ENCODE measurements at regions not wholly inside any gene's neighbourhood (a gene's known extent, or its start where the extent isn't known, plus 50 kb on each side); places are given as distances from the start of the nearest gene placed in this dataset.

DNA sequence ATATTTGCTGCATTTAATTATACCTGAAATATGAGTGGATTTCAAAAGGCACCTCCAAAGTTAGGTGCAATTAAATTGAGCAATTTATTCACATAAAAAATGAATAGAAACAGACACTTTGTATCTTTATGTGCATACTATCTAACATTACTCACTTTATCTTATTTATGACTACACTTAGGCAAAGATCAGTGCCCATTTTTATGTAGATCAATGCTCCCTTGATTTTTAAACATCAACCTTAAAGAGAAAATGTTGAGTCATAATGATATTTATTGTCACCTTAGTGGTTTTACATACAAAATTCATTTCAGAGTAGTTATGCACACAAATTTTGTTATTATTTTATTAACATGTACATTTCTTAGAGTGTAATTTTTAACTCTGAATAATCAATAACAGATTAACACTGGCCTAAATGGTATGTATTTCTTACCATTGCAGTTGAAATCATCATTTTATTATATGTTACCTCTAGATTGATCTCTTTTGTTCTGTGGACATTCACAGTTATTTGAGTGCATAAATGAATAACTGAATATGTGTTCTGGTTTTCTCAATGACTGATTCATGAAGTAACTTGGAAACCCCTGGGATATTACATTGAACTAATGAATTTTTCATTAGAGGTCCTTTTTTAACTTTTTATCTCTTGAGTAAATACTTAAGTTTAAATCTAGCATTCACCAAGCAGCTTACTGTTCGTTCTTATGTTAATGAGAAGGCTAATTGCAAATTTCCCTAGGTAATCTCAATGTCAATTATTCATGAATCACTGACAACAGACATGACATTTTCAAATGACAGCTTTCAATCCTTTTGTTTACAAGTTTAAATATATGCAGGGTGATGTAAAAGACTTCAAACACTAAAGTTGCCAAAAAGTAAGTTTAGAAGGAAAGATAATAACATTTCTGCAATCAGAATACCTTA, 1182.0 kb upstream of the PABPC4L start:
- no peak for TF ChIP-seq RAD21 (IDR thresholded peaks at IDR 0.05; ENCODE audit: low read depth)
- no peak for TF ChIP-seq EZH2phosphoT487 (IDR thresholded peaks at IDR 0.05; ENCODE audit: borderline replicate concordance)
- TF ChIP-seq POLR2AphosphoS5 (IDR thresholded peaks at IDR 0.05; ENCODE audit: low read depth, low read length) = no peak
- TF ChIP-seq, protein P1, sequence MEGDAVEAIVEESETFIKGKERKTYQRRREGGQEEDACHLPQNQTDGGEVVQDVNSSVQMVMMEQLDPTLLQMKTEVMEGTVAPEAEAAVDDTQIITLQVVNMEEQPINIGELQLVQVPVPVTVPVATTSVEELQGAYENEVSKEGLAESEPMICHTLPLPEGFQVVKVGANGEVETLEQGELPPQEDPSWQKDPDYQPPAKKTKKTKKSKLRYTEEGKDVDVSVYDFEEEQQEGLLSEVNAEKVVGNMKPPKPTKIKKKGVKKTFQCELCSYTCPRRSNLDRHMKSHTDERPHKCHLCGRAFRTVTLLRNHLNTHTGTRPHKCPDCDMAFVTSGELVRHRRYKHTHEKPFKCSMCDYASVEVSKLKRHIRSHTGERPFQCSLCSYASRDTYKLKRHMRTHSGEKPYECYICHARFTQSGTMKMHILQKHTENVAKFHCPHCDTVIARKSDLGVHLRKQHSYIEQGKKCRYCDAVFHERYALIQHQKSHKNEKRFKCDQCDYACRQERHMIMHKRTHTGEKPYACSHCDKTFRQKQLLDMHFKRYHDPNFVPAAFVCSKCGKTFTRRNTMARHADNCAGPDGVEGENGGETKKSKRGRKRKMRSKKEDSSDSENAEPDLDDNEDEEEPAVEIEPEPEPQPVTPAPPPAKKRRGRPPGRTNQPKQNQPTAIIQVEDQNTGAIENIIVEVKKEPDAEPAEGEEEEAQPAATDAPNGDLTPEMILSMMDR (IDR thresholded peaks at IDR 0.05 in 2 of 3, conservative IDR thresholded peaks at IDR 0.05 in 1 of 3; ENCODE audit: borderline replicate concordance in 1 of 3, insufficient read depth in 1 of 3, low read depth in 2 of 3, low read length in 2 of 3) = no peak
- TF ChIP-seq, protein P2, sequence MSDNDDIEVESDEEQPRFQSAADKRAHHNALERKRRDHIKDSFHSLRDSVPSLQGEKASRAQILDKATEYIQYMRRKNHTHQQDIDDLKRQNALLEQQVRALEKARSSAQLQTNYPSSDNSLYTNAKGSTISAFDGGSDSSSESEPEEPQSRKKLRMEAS (IDR thresholded peaks at IDR 0.05) = no peak
- no peak for TF ChIP-seq YY1 (IDR thresholded peaks at IDR 0.05; ENCODE audit: extremely low read depth, insufficient replicate concordance, low read depth, low read length)
- TF ChIP-seq, protein P3, sequence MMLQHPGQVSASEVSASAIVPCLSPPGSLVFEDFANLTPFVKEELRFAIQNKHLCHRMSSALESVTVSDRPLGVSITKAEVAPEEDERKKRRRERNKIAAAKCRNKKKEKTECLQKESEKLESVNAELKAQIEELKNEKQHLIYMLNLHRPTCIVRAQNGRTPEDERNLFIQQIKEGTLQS (IDR thresholded peaks at IDR 0.05) = no peak
- TF ChIP-seq, protein P4, sequence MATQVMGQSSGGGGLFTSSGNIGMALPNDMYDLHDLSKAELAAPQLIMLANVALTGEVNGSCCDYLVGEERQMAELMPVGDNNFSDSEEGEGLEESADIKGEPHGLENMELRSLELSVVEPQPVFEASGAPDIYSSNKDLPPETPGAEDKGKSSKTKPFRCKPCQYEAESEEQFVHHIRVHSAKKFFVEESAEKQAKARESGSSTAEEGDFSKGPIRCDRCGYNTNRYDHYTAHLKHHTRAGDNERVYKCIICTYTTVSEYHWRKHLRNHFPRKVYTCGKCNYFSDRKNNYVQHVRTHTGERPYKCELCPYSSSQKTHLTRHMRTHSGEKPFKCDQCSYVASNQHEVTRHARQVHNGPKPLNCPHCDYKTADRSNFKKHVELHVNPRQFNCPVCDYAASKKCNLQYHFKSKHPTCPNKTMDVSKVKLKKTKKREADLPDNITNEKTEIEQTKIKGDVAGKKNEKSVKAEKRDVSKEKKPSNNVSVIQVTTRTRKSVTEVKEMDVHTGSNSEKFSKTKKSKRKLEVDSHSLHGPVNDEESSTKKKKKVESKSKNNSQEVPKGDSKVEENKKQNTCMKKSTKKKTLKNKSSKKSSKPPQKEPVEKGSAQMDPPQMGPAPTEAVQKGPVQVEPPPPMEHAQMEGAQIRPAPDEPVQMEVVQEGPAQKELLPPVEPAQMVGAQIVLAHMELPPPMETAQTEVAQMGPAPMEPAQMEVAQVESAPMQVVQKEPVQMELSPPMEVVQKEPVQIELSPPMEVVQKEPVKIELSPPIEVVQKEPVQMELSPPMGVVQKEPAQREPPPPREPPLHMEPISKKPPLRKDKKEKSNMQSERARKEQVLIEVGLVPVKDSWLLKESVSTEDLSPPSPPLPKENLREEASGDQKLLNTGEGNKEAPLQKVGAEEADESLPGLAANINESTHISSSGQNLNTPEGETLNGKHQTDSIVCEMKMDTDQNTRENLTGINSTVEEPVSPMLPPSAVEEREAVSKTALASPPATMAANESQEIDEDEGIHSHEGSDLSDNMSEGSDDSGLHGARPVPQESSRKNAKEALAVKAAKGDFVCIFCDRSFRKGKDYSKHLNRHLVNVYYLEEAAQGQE (IDR thresholded peaks at IDR 0.05; ENCODE audit: low read depth) = no peak
- TF ChIP-seq POLR2A (IDR thresholded peaks at IDR 0.05; ENCODE audit: borderline replicate concordance, extremely low read depth, insufficient read depth, insufficient read length) = no peak
- no peak for TF ChIP-seq EZH2 (IDR thresholded peaks at IDR 0.05)
- no peak for TF ChIP-seq SIN3A (IDR thresholded peaks at IDR 0.05; ENCODE audit: low read depth)
- no peak for TF ChIP-seq ELF1 (IDR thresholded peaks at IDR 0.05; ENCODE audit: borderline replicate concordance, low read depth)
- TF ChIP-seq ZNF274 (IDR thresholded peaks at IDR 0.05; ENCODE audit: low read depth, low read length) = no peak
- TF ChIP-seq CEBPB (IDR thresholded peaks at IDR 0.05; ENCODE audit: low read depth) = no peak

All from HCT116 (cell line).